Loucy (cell line): ENCODE measurements at regions not wholly inside any gene's neighbourhood (a gene's known extent, or its start where the extent isn't known, plus 50 kb on each side); places are given as distances from the start of the nearest gene placed in this dataset.
"Not testable (repeated sequence)": the region's sequence is repeated elsewhere in the genome, so short reads cannot be mapped to it uniquely, and the experiment has no call there.

ENCODE experiments used
- H2AFZ ChIP-seq: fragments of 200-600 bp; sonication (generic); 2 replicates; pipeline ENCODE4 v1.6.0; 2016; ENCODE audit warnings: antibody characterized with exemption, mild to moderate bottlenecking, low read length, moderate library complexity
- H3F3A ChIP-seq: fragments of 200-600 bp; 2 replicates; pipeline ENCODE4 v1.6.0; 2016; ENCODE audit warnings: antibody characterized with exemption, low read depth, mild to moderate bottlenecking
- H3K27me3 ChIP-seq: fragments of 200-600 bp; sonication (generic); 2 replicates; pipeline ENCODE4 v1.6.1; 2014; ENCODE audit warnings: low read length, mild to moderate bottlenecking; ENCODE audit not compliant: insufficient read depth, poor library complexity, severe bottlenecking
- H3K36me3 ChIP-seq: fragments of 200-600 bp; sonication (generic); 2 replicates; pipeline ENCODE4 v1.6.1; 2016; ENCODE audit warnings: low read length; ENCODE audit not compliant: insufficient read depth
- H3K4me1 ChIP-seq: fragments of 200-600 bp; sonication (generic); 2 replicates; pipeline ENCODE4 v1.5.1; 2014; ENCODE audit warnings: low read length, mild to moderate bottlenecking; ENCODE audit not compliant: insufficient read depth, poor library complexity, severe bottlenecking
- H3K4me2 ChIP-seq: fragments of 200-600 bp; sonication (generic); 2 replicates; pipeline ENCODE4 v1.6.0; 2014; ENCODE audit warnings: antibody characterized with exemption, low read length, low read depth, mild to moderate bottlenecking; ENCODE audit not compliant: poor library complexity, severe bottlenecking
- H3K4me3 ChIP-seq: fragments of 200-600 bp; sonication (generic); 2 replicates; pipeline ENCODE4 v1.5.1; 2014; ENCODE audit warnings: low read length, mild to moderate bottlenecking, mixed read lengths; ENCODE audit not compliant: poor library complexity, severe bottlenecking
- H3K79me2 ChIP-seq: fragments of 200-600 bp; sonication (generic); 2 replicates; pipeline ENCODE4 v1.6.1; 2014; ENCODE audit warnings: low read length; ENCODE audit not compliant: insufficient read depth
- H3K9ac ChIP-seq: fragments of 200-600 bp; sonication (generic); 2 replicates; pipeline ENCODE4 v1.6.0; 2014; ENCODE audit warnings: mild to moderate bottlenecking, low read depth, low read length, moderate library complexity; ENCODE audit not compliant: poor library complexity, severe bottlenecking
- H3K9me2 ChIP-seq: fragments of 200-600 bp; sonication (generic); replicated peaks from 2 replicates; pipeline ENCODE4 v1.6.1; 2016; ENCODE audit warnings: low read depth, low read length, mixed read lengths
- H3K9me3 ChIP-seq: fragments of 200-600 bp; sonication (generic); 2 replicates; pipeline ENCODE4 v1.6.1; 2014; ENCODE audit warnings: mild to moderate bottlenecking, antibody characterized with exemption, low read length, low read depth; ENCODE audit not compliant: insufficient read depth
- H4K20me1 ChIP-seq: fragments of 200-600 bp; sonication (generic); 2 replicates; pipeline ENCODE4 v1.6.0; 2014; ENCODE audit warnings: antibody characterized with exemption, low read length, mild to moderate bottlenecking; ENCODE audit not compliant: insufficient read depth, poor library complexity, severe bottlenecking
- EZH2phosphoT487 ChIP-seq: fragments of 200-600 bp; IDR thresholded peaks from 2 replicates; pipeline ENCODE4 v1.6.1; 2018; ENCODE audit warnings: antibody characterized with exemption, mild to moderate bottlenecking, moderate library complexity, borderline replicate concordance
- TF ChIP-seq, protein P1 (sequence below): fragments of 200-600 bp; sonication (generic); conservative IDR thresholded peaks from 2 replicates; pipeline ENCODE4 v1.5.1; 2014; ENCODE audit warnings: mild to moderate bottlenecking, antibody characterized with exemption, low read length

- Histone ChIP-seq H3K9me2 (no peaks in the 10 kb centered on the region), H3K4me3 (peak overlapping the region; percentile 27), H3F3A (no peaks in the 10 kb centered on the region), H3K36me3 (no peaks in the 10 kb centered on the region), H3K4me1 (peaks cover 31% of the 10 kb centered on the region), H3K27me3 (no peaks in the 10 kb centered on the region), H3K4me2 (peak overlapping the region; percentile 61), H3K9ac (peak overlapping the region; percentile 53), H4K20me1 (no peaks in the 10 kb centered on the region), H3K9me3 (no peaks in the 10 kb centered on the region), H2AFZ (peak overlapping the region; percentile 4; the same call in 1 of the 2 replicates), H3K79me2 (no peaks in the 10 kb centered on the region)
- TF ChIP-seq EZH2phosphoT487: no peak
- TF ChIP-seq, protein P1, sequence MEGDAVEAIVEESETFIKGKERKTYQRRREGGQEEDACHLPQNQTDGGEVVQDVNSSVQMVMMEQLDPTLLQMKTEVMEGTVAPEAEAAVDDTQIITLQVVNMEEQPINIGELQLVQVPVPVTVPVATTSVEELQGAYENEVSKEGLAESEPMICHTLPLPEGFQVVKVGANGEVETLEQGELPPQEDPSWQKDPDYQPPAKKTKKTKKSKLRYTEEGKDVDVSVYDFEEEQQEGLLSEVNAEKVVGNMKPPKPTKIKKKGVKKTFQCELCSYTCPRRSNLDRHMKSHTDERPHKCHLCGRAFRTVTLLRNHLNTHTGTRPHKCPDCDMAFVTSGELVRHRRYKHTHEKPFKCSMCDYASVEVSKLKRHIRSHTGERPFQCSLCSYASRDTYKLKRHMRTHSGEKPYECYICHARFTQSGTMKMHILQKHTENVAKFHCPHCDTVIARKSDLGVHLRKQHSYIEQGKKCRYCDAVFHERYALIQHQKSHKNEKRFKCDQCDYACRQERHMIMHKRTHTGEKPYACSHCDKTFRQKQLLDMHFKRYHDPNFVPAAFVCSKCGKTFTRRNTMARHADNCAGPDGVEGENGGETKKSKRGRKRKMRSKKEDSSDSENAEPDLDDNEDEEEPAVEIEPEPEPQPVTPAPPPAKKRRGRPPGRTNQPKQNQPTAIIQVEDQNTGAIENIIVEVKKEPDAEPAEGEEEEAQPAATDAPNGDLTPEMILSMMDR: no peak
Observed at GRCh38 chr5:158233735-158234322, 374.9 kb upstream of the CLINT1 start.

GRCh38 chr5:158227314-158227713 is 368.4 kb upstream of the CLINT1 start:
- H3K4me3 ChIP-seq, H3K4me1 ChIP-seq, H3K36me3 ChIP-seq, H3K27me3 ChIP-seq, H3K9me3 ChIP-seq, H3K4me2 ChIP-seq, H3K79me2 ChIP-seq, H3F3A ChIP-seq, H4K20me1 ChIP-seq, H2AFZ ChIP-seq, H3K9me2 ChIP-seq, H3K9ac ChIP-seq: not testable (repeated sequence)

DNA sequence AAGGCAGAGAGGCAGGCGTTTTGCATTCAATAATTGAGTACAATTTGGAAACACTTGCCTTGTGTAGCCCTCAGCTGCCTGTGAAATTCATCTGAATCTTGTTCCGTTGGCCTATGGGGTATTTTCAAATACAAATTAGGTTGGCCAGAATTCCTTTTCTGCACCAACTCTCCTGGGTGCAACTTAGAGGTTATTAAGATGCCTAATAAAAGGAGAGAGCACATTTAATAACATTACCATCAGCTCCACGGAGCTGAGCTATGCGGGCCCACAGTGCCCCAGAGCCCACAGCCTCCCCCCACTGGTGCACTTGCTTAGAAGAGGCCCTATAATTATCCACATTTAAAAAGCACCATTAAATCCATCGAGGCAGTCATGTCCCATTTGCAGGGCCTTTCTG is 367.6 kb upstream of the CLINT1 start:
- H3K79me2 ChIP-seq: no peaks in the 10 kb centered on the region
- TF ChIP-seq, protein P1: no peak
- TF ChIP-seq EZH2phosphoT487: no peak

GRCh38 chr5:158224253-158224652 is 365.3 kb upstream of the CLINT1 start:
- H4K20me1 ChIP-seq: no peaks in the 10 kb centered on the region
- no peaks in the 10 kb centered on the region for H3K27me3 ChIP-seq
- H3K79me2 ChIP-seq: no peaks in the 10 kb centered on the region
- TF ChIP-seq, protein P1: no peak
- no peak for TF ChIP-seq EZH2phosphoT487
- no peak overlapping the region for H3K4me2 ChIP-seq
- H3K4me3 ChIP-seq: no peak overlapping the region
- H3K9me2 ChIP-seq: no peaks in the 10 kb centered on the region
- H3K9ac ChIP-seq: no peak overlapping the region
- H3K4me1 ChIP-seq: no peaks in the 10 kb centered on the region
- no peaks in the 10 kb centered on the region for H3K9me3 ChIP-seq
- H2AFZ ChIP-seq: no peak overlapping the region
- no peaks in the 10 kb centered on the region for H3F3A ChIP-seq
- H3K36me3 ChIP-seq: no peaks in the 10 kb centered on the region

More for the DNA sequence above, 367.6 kb upstream of the CLINT1 start:
- Histone ChIP-seq H2AFZ (no peak overlapping the region), H3K9ac (no peak overlapping the region), H3K4me3 (no peak overlapping the region), H4K20me1 (no peaks in the 10 kb centered on the region), H3K4me1 (no peaks in the 10 kb centered on the region), H3K9me2 (no peaks in the 10 kb centered on the region), H3K36me3 (no peaks in the 10 kb centered on the region), H3K4me2 (no peak overlapping the region), H3K27me3 (no peaks in the 10 kb centered on the region), H3K9me3 (no peaks in the 10 kb centered on the region), H3F3A (no peaks in the 10 kb centered on the region)
